SK-N-SH (cell line): ENCODE measurements at regions not wholly inside any gene's neighbourhood (a gene's known extent, or its start where the extent isn't known, plus 50 kb on each side); places are given as distances from the start of the nearest gene placed in this dataset.

ENCODE experiments used
- CTCF ChIA-PET: fragments of 300-600, 350-600 bp; formaldehyde crosslinking; extraction: SDS; loops from one replicate; lab custom pipeline; 2021; lab: Yijun Ruan, JAX
- POLR2A ChIA-PET: fragments of 350-600 bp; sonication (Branson Sonifier 250); formaldehyde crosslinking; extraction: SDS; loops from one replicate; lab custom pipeline; 2020; ENCODE audit warnings: antibody characterized with exemption, inconsistent platforms; lab: Yijun Ruan, JAX
- DNase-seq: peaks from one replicate; pipeline ENCODE4 v3.0.0; 2012
- H2AFZ ChIP-seq: fragments of 200-600 bp; sonication (generic); 2 replicates; pipeline ENCODE4 v1.8.1; 2016; ENCODE audit warnings: antibody characterized with exemption, mild to moderate bottlenecking, low read depth
- H3F3A ChIP-seq: fragments of 200-600 bp; sonication (generic); replicated peaks from 2 replicates; pipeline ENCODE3; 2016; ENCODE audit warnings: antibody characterized with exemption, mild to moderate bottlenecking; ENCODE audit not compliant: insufficient read depth
- H3K27ac ChIP-seq, 2 experiments: fragments of 200-500 bp in 1 of 2; fragments of 200-600 bp in 1 of 2; sonication (Bioruptor generic) in 1 of 2; sonication (generic), shearing (Covaris generic) in 1 of 2; 2 replicates each; pipeline versions ENCODE4 v1.5.1 to v1.6.1; 2014 to 2016; ENCODE audit warnings: low read depth in 2 of 2, inconsistent platforms in 1 of 2, low read length in 1 of 2, mild to moderate bottlenecking in 1 of 2, mixed read lengths in 1 of 2
- H3K27me3 ChIP-seq: fragments of 200-600 bp; sonication (generic), shearing (Covaris generic); 2 replicates; pipeline ENCODE4 v1.6.1; 2016; ENCODE audit warnings: mixed run types; ENCODE audit not compliant: insufficient read depth
- H3K36me3 ChIP-seq, 2 experiments: fragments of 200-500 bp in 1 of 2; fragments of 200-600 bp in 1 of 2; sonication (Bioruptor generic) in 1 of 2; sonication (generic) in 1 of 2; replicated peaks in 1 of 2; 2 replicates each; pipeline versions ENCODE3 to v1.5.1; 2014 to 2016; ENCODE audit warnings: low read length in 1 of 2, mild to moderate bottlenecking in 1 of 2; ENCODE audit not compliant: insufficient read depth in 2 of 2, control insufficient read depth in 1 of 2
- H3K4me1 ChIP-seq, 2 experiments: fragments of 200-500 bp in 1 of 2; fragments of 200-600 bp in 1 of 2; sonication (Bioruptor generic) in 1 of 2; sonication (generic), shearing (Covaris generic) in 1 of 2; 2 replicates each; pipeline versions ENCODE4 v1.5.1 to v1.6.1; 2014 to 2016; ENCODE audit warnings: low read depth in 1 of 2, low read length in 1 of 2, mixed run types in 1 of 2; ENCODE audit not compliant: insufficient read depth in 2 of 2, control insufficient read depth in 1 of 2
- H3K4me2 ChIP-seq: fragments of 200-600 bp; sonication (generic), shearing (Covaris generic); 2 replicates; pipeline ENCODE4 v1.6.1; 2017; ENCODE audit warnings: mixed run types
- H3K4me3 ChIP-seq, 2 experiments: fragments of 200-500 bp in 1 of 2; fragments of 200-600 bp in 1 of 2; sonication (Bioruptor generic) in 1 of 2; sonication (generic), shearing (Covaris generic) in 1 of 2; 2 replicates each; pipeline versions ENCODE4 v1.5.1 to v1.8.1; 2014 to 2016; ENCODE audit warnings: low read depth in 2 of 2, inconsistent platforms in 1 of 2, low read length in 1 of 2, mild to moderate bottlenecking in 1 of 2, mixed read lengths in 1 of 2, moderate library complexity in 1 of 2
- H3K79me2 ChIP-seq: fragments of 200-600 bp; sonication (generic); 2 replicates; pipeline ENCODE4 v1.8.1; 2017; ENCODE audit warnings: mild to moderate bottlenecking; ENCODE audit not compliant: insufficient read depth
- H3K9ac ChIP-seq: fragments of 200-600 bp; sonication (generic); 2 replicates; pipeline ENCODE4 v1.6.1; 2017; ENCODE audit warnings: mixed run types
- H3K9me2 ChIP-seq: fragments of 200-600 bp; sonication (generic); 2 replicates; pipeline ENCODE4 v1.6.1; 2017; ENCODE audit warnings: mixed run types
- H3K9me3 ChIP-seq: fragments of 200-600 bp; sonication (generic); 2 replicates; pipeline ENCODE4 v1.6.1; 2017; ENCODE audit warnings: mixed run types, mild to moderate bottlenecking, moderate library complexity
- H4K20me1 ChIP-seq: fragments of 200-600 bp; sonication (generic); 2 replicates; pipeline ENCODE4 v1.6.1; 2017; ENCODE audit warnings: mild to moderate bottlenecking, mixed run types; ENCODE audit not compliant: insufficient read depth
- CHD2 ChIP-seq: fragments of 150-350 bp; IDR thresholded peaks from 2 replicates; pipeline ENCODE4 v1.6.1; 2018; ENCODE audit warnings: low read length; ENCODE audit not compliant: partially characterized antibody
- EP300 ChIP-seq, 2 experiments: IDR thresholded peaks; 2 replicates each; pipeline versions ENCODE4 v1.4.0 to v1.6.1; 2012; ENCODE audit warnings: borderline replicate concordance in 1 of 2, low read depth in 1 of 2, low read length in 1 of 2
- FOXM1 ChIP-seq: IDR thresholded peaks from 2 replicates; pipeline ENCODE4 v1.4.0; 2012; ENCODE audit warnings: low read depth, mild to moderate bottlenecking
- GATA2 ChIP-seq: sonication (generic); formaldehyde crosslinking; IDR thresholded peaks from 2 replicates; pipeline ENCODE4 v1.5.0; 2020; ENCODE audit warnings: mild to moderate bottlenecking, missing genetic modification reagents
- JUND ChIP-seq: IDR thresholded peaks from 2 replicates; pipeline ENCODE4 v1.4.0; 2012
- MEF2A ChIP-seq: IDR thresholded peaks from 2 replicates; pipeline ENCODE4 v1.4.0; 2012; ENCODE audit warnings: low read depth, borderline replicate concordance
- MXI1 ChIP-seq: IDR thresholded peaks from 2 replicates; pipeline ENCODE4 v1.6.1; 2012; ENCODE audit warnings: mild to moderate bottlenecking, low read depth, low read length, improper control_type of control experiment
- NFIC ChIP-seq: IDR thresholded peaks from 2 replicates; pipeline ENCODE4 v1.4.0; 2012; ENCODE audit warnings: borderline replicate concordance
- RAD21 ChIP-seq: IDR thresholded peaks from 2 replicates; pipeline ENCODE4 v1.6.1; 2012; ENCODE audit warnings: mild to moderate bottlenecking, low read length
- RFX5 ChIP-seq: IDR thresholded peaks from 2 replicates; pipeline ENCODE4 v1.6.1; 2012; ENCODE audit warnings: mild to moderate bottlenecking, improper control_type of control experiment, low read length
- RXRA ChIP-seq: IDR thresholded peaks from 2 replicates; pipeline ENCODE4 v1.4.0; 2012; ENCODE audit warnings: low read depth, mild to moderate bottlenecking, borderline replicate concordance
- SIN3A ChIP-seq: IDR thresholded peaks from 2 replicates; pipeline ENCODE4 v1.6.1; 2012; ENCODE audit warnings: low read depth, mild to moderate bottlenecking, low read length, moderate library complexity, borderline replicate concordance
- TAF1 ChIP-seq: IDR thresholded peaks from 2 replicates; pipeline ENCODE4 v1.6.1; 2012; ENCODE audit warnings: low read depth, mild to moderate bottlenecking, low read length, moderate library complexity, borderline replicate concordance
- USF1 ChIP-seq: IDR thresholded peaks from 2 replicates; pipeline ENCODE4 v1.4.0; 2012; ENCODE audit warnings: low read depth, borderline replicate concordance
- YY1 ChIP-seq: IDR thresholded peaks from 2 replicates; pipeline ENCODE4 v1.4.0; 2012; ENCODE audit warnings: low read depth, mild to moderate bottlenecking
- WGBS: methylation state at CpG from one replicate; pipeline ENCODE4 v1.1.6; 2017; ENCODE audit warnings: low lambda C conversion rate; 5-methylcytosine and 5-hydroxymethylcytosine counted together
- TF ChIP-seq, protein P1 (sequence below): IDR thresholded peaks from 2 replicates; pipeline ENCODE4 v1.4.0; 2012; ENCODE audit warnings: low read depth, borderline replicate concordance
- TF ChIP-seq, protein P2 (sequence below): fragments of 150-350 bp; IDR thresholded peaks from 2 replicates; pipeline ENCODE4 v1.6.1; 2017; ENCODE audit warnings: antibody characterized with exemption, low read length, low read depth, borderline replicate concordance
- TF ChIP-seq, protein P3 (sequence below): IDR thresholded peaks from 2 replicates; pipeline ENCODE4 v1.6.1; 2012; ENCODE audit warnings: mild to moderate bottlenecking, low read depth, low read length, moderate library complexity

DNA sequence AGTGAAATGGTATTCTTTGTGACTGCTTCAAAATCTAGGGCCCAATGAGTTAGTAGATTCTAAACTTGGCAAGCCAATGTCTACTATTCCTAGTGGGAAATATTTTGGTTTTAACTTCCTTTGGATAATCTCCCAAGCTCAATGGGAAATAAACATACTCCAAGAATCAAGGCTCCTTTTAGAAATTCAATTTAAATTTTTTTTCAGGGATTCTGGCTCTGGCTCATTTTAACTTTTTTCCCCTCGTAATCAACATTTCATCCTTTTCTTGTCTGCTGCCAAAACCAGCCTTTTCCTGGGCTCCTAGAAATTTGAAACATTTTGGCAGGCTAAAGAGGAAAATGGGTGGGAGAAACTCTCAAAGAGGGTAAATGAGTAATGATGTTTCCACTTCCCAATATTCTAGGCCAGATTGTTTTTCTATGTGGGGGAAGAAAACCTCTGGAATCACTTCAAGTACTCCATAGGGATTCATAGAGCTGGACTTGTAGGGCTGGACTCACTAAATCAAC, 85.6 kb upstream of the AGR3 start (continued):
- TF ChIP-seq, protein P1, sequence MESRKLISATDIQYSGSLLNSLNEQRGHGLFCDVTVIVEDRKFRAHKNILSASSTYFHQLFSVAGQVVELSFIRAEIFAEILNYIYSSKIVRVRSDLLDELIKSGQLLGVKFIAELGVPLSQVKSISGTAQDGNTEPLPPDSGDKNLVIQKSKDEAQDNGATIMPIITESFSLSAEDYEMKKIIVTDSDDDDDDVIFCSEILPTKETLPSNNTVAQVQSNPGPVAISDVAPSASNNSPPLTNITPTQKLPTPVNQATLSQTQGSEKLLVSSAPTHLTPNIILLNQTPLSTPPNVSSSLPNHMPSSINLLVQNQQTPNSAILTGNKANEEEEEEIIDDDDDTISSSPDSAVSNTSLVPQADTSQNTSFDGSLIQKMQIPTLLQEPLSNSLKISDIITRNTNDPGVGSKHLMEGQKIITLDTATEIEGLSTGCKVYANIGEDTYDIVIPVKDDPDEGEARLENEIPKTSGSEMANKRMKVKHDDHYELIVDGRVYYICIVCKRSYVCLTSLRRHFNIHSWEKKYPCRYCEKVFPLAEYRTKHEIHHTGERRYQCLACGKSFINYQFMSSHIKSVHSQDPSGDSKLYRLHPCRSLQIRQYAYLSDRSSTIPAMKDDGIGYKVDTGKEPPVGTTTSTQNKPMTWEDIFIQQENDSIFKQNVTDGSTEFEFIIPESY: no peak

DNA sequence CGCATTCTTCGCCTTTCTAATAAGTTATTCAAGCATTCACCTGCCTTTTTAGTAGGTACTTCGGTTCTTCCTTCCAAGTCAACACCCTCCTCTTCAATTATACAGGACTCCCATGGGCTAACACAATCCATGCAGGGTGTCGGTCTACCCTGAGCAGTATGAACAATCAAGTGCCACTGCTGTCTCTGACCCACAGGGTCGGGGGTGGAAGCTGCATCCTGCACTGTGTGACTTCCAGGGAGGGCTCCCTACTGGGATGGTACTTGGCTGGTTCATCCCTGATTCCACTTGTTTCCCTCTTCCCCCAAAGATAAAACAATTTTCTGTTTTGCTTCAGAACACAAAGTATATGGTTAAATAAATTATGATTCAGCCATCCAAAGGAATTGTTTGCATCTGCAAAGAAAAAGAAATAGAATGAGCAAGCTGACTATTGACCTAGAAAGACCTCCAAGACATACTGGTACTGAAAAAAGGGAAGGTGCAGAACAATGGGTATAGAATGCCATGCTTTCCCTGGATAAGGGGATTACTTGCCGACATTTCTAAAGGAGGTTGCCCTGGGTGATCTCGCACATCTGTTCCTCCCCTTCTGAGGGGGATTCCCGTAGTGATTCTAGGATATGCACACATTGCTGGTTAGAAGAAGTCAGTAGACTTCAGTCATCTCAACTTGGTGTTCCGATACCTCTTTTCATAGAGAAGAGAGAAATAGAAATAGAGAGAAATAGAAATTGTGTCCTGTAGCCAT, 89.1 kb upstream of the AGR3 start:
- TF ChIP-seq, protein P2, sequence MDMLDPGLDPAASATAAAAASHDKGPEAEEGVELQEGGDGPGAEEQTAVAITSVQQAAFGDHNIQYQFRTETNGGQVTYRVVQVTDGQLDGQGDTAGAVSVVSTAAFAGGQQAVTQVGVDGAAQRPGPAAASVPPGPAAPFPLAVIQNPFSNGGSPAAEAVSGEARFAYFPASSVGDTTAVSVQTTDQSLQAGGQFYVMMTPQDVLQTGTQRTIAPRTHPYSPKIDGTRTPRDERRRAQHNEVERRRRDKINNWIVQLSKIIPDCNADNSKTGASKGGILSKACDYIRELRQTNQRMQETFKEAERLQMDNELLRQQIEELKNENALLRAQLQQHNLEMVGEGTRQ: no peak
- no peak for TF ChIP-seq TAF1
- TF ChIP-seq, protein P3, sequence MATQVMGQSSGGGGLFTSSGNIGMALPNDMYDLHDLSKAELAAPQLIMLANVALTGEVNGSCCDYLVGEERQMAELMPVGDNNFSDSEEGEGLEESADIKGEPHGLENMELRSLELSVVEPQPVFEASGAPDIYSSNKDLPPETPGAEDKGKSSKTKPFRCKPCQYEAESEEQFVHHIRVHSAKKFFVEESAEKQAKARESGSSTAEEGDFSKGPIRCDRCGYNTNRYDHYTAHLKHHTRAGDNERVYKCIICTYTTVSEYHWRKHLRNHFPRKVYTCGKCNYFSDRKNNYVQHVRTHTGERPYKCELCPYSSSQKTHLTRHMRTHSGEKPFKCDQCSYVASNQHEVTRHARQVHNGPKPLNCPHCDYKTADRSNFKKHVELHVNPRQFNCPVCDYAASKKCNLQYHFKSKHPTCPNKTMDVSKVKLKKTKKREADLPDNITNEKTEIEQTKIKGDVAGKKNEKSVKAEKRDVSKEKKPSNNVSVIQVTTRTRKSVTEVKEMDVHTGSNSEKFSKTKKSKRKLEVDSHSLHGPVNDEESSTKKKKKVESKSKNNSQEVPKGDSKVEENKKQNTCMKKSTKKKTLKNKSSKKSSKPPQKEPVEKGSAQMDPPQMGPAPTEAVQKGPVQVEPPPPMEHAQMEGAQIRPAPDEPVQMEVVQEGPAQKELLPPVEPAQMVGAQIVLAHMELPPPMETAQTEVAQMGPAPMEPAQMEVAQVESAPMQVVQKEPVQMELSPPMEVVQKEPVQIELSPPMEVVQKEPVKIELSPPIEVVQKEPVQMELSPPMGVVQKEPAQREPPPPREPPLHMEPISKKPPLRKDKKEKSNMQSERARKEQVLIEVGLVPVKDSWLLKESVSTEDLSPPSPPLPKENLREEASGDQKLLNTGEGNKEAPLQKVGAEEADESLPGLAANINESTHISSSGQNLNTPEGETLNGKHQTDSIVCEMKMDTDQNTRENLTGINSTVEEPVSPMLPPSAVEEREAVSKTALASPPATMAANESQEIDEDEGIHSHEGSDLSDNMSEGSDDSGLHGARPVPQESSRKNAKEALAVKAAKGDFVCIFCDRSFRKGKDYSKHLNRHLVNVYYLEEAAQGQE: no peak
- POLR2A ChIA-PET: no interaction called here
- H3K9me2 ChIP-seq: no peaks in the 10 kb centered on the region

GRCh38 chr7:16975712-16976111, 93.9 kb upstream of the AGR3 start:
- ChIA-PET POLR2A (no interaction called here), CTCF (no interaction called here)
- no peak overlapping the region for H3K4me3 ChIP-seq
- no peak overlapping the region for H3K4me2 ChIP-seq
- H3K4me1 ChIP-seq: no peaks in the 10 kb centered on the region
- no peaks in the 10 kb centered on the region for H3K9me3 ChIP-seq
- no peak overlapping the region for H2AFZ ChIP-seq
- no peaks in the 10 kb centered on the region for H3K79me2 ChIP-seq
- H3F3A ChIP-seq: no peaks in the 10 kb centered on the region
- H3K36me3 ChIP-seq: no peaks in the 10 kb centered on the region
- no peak overlapping the region for H3K27ac ChIP-seq
- H3K9ac ChIP-seq: no peak overlapping the region
- H3K9me2 ChIP-seq: no peaks in the 10 kb centered on the region
- DNase-seq: no peak
- 18% methylated on average over 1 of the region's 1 CpG for WGBS
- no peaks in the 10 kb centered on the region for H4K20me1 ChIP-seq
- peaks cover 28% of the 10 kb centered on the region; the same call in 1 of the 2 replicates for H3K27me3 ChIP-seq
- TF ChIP-seq RAD21 (no peak), CHD2 (no peak), USF1 (no peak), MEF2A (no peak), EP300 (IDR thresholded peaks at IDR 0.05; ENCODE audit: borderline replicate concordance in 1 of 2, low read depth in 1 of 2, low read length in 1 of 2) (no peak), SIN3A (no peak), JUND (no peak), RFX5 (no peak), FOXM1 (no peak), GATA2 (CRISPR knock-in tag) (no peak), RXRA (no peak), NFIC (no peak), YY1 (no peak), MXI1 (no peak)

More for the DNA sequence above, 89.1 kb upstream of the AGR3 start:
- H3K4me2 ChIP-seq: no peak overlapping the region
- no peak overlapping the region for H3K9ac ChIP-seq
- H3F3A ChIP-seq: no peaks in the 10 kb centered on the region
- 5% methylated on average over 9 of the region's 9 CpGs for WGBS
- no peaks in the 10 kb centered on the region for H3K79me2 ChIP-seq
- no peak overlapping the region for H2AFZ ChIP-seq
- no peaks in the 10 kb centered on the region for H3K4me1 ChIP-seq
- no peaks in the 10 kb centered on the region for H3K9me3 ChIP-seq
- no peak overlapping the region for H3K27ac ChIP-seq
- H3K27me3 ChIP-seq: peaks cover 2% of the 10 kb centered on the region; the same call in 1 of the 2 replicates
- H3K36me3 ChIP-seq: no peaks in the 10 kb centered on the region
- CTCF ChIA-PET: interaction anchor here (2.0 kb wide), 1 partner anchor 12 kb away, joined by 7 read pairs; no protein-coding TSS in a partner anchor
- DNase-seq: no peak
- H3K4me3 ChIP-seq: no peak overlapping the region
- no peaks in the 10 kb centered on the region for H4K20me1 ChIP-seq
